ENCODE measurements at regions not wholly inside any gene's neighbourhood (a gene's known extent, or its start where the extent isn't known, plus 50 kb on each side); places are given as distances from the start of the nearest gene placed in this dataset.
"Not testable (repeated sequence)": the region's sequence is repeated elsewhere in the genome, so short reads cannot be mapped to it uniquely, and the experiment has no call there.

GRCh38 chr2:13662055-13662454, 945.3 kb downstream of the TRIB2 start:
- no peak for DNase-seq (ENCODE audit: low read depth in 1 of 2, low spot score in 1 of 2)

GRCh38 chr2:13666582-13667414, 950.1 kb downstream of the TRIB2 start:
- no peak for DNase-seq (ENCODE audit: low read depth in 1 of 2, low spot score in 1 of 2)

GRCh38 chr2:13667415-13667757, 950.6 kb downstream of the TRIB2 start:
- DNase-seq (ENCODE audit: low read depth in 1 of 2, low spot score in 1 of 2): no peak

GRCh38 chr2:13669607-13670006, 952.9 kb downstream of the TRIB2 start:
- DNase-seq (ENCODE audit: low read depth in 1 of 2, low spot score in 1 of 2): no peak

GRCh38 chr2:13673821-13674220, 957.1 kb downstream of the TRIB2 start:
- not testable (repeated sequence) for DNase-seq (ENCODE audit: low read depth in 1 of 2, low spot score in 1 of 2)

- no peak for DNase-seq (ENCODE audit: low read depth in 1 of 2, low spot score in 1 of 2)
Measured at GRCh38 chr2:13676269-13676668, 956.2 kb upstream of the LRATD1 start.

- DNase-seq (ENCODE audit: low read depth in 1 of 2, low spot score in 1 of 2): no peak
Measured at GRCh38 chr2:13681936-13682335, 950.6 kb upstream of the LRATD1 start.

- no peak for DNase-seq (ENCODE audit: low read depth in 1 of 2, low spot score in 1 of 2)
Measured at GRCh38 chr2:13682540-13683272, 949.8 kb upstream of the LRATD1 start.

- DNase-seq (ENCODE audit: low read depth in 1 of 2, low spot score in 1 of 2): no peak
Measured at GRCh38 chr2:13686262-13686661, 946.3 kb upstream of the LRATD1 start.

GRCh38 chr2:13694673-13695072, 937.8 kb upstream of the LRATD1 start:
- DNase-seq (ENCODE audit: low read depth in 1 of 2, low spot score in 1 of 2): no peak

- no peak for DNase-seq (ENCODE audit: low read depth in 1 of 2, low spot score in 1 of 2)
Measured at GRCh38 chr2:13696601-13697000, 935.9 kb upstream of the LRATD1 start.

- DNase-seq (ENCODE audit: low read depth in 1 of 2, low spot score in 1 of 2): no peak
Measured at GRCh38 chr2:13698847-13699246, 933.7 kb upstream of the LRATD1 start.

- not testable (repeated sequence) for DNase-seq (ENCODE audit: low read depth in 1 of 2, low spot score in 1 of 2)
Measured at GRCh38 chr2:13699939-13700338, 932.6 kb upstream of the LRATD1 start.

- DNase-seq (ENCODE audit: low read depth in 1 of 2, low spot score in 1 of 2): no peak
Measured at GRCh38 chr2:13711154-13711553, 921.4 kb upstream of the LRATD1 start.

- no peak for DNase-seq (ENCODE audit: low read depth in 1 of 2, low spot score in 1 of 2)
Measured at GRCh38 chr2:13714466-13714865, 918.1 kb upstream of the LRATD1 start.

- no peak for DNase-seq (ENCODE audit: low read depth in 1 of 2, low spot score in 1 of 2)
Measured at GRCh38 chr2:13725945-13726344, 906.6 kb upstream of the LRATD1 start.

- DNase-seq (ENCODE audit: low read depth in 1 of 2, low spot score in 1 of 2): no peak
Measured at GRCh38 chr2:13745330-13745729, 887.2 kb upstream of the LRATD1 start.

- DNase-seq (ENCODE audit: low read depth in 1 of 2, low spot score in 1 of 2): no peak
Measured at GRCh38 chr2:13751955-13752354, 880.6 kb upstream of the LRATD1 start.

- DNase-seq (ENCODE audit: low read depth in 1 of 2, low spot score in 1 of 2): no peak
Measured at GRCh38 chr2:13758412-13758811, 874.1 kb upstream of the LRATD1 start.

GRCh38 chr2:13768274-13768673, 864.2 kb upstream of the LRATD1 start:
- no peak for DNase-seq (ENCODE audit: low read depth in 1 of 2, low spot score in 1 of 2)

- DNase-seq (ENCODE audit: low read depth in 1 of 2, low spot score in 1 of 2): no peak
Measured at GRCh38 chr2:13770279-13770678, 862.2 kb upstream of the LRATD1 start.

- DNase-seq (ENCODE audit: low read depth in 1 of 2, low spot score in 1 of 2): no peak
Measured at GRCh38 chr2:13779996-13780395, 852.5 kb upstream of the LRATD1 start.

Data from activated CD4-positive, alpha-beta T cell treated with anti-CD3 and anti-CD28 coated beads, Interleukin-2, amount 50 U/mL, for 24 hours (primary cell).